IMR-90 (cell line): ENCODE measurements at regions not wholly inside any gene's neighbourhood (a gene's known extent, or its start where the extent isn't known, plus 50 kb on each side); places are given as distances from the start of the nearest gene placed in this dataset.

ENCODE experiments used
- CEBPB ChIP-seq: IDR thresholded peaks from 2 replicates; pipeline ENCODE4 v1.6.1; 2012; ENCODE audit warnings: low read depth, low read length, improper control_type of control experiment
- MAFK ChIP-seq: IDR thresholded peaks from 2 replicates; pipeline ENCODE4 v1.6.1; 2012; ENCODE audit warnings: low read depth, low read length, improper control_type of control experiment
- TF ChIP-seq, protein P1 (sequence below): conservative IDR thresholded peaks from 2 replicates; pipeline ENCODE4 v1.5.1; 2012; ENCODE audit warnings: mild to moderate bottlenecking, low read depth, low read length, improper control_type of control experiment
- TF ChIP-seq, protein P2 (sequence below): fragments of 150-350 bp; IDR thresholded peaks from 2 replicates; pipeline ENCODE4 v1.6.1; 2017; ENCODE audit warnings: mild to moderate bottlenecking, antibody characterized with exemption, low read length, low read depth

DNA sequence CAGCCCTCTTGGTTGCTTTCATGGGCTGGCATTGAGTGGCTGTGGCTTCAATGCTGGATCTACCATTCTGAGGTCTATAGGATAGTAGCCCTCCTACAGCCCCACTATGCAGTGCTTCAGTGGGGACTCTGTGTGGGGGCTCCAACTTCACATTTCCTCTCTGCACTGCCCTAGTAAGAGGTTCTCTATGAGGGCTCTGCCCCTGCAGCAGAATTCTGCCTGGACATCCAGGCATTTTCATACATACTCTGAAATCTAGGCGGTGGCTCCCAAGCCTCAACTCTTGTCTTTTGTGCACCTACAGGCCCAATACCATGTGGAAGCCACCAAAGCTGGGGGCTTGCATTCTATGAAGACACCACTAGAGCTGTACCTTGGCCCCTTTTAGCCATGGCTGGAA, 195.8 kb downstream of the IGSF11 start:
- TF ChIP-seq, protein P1, sequence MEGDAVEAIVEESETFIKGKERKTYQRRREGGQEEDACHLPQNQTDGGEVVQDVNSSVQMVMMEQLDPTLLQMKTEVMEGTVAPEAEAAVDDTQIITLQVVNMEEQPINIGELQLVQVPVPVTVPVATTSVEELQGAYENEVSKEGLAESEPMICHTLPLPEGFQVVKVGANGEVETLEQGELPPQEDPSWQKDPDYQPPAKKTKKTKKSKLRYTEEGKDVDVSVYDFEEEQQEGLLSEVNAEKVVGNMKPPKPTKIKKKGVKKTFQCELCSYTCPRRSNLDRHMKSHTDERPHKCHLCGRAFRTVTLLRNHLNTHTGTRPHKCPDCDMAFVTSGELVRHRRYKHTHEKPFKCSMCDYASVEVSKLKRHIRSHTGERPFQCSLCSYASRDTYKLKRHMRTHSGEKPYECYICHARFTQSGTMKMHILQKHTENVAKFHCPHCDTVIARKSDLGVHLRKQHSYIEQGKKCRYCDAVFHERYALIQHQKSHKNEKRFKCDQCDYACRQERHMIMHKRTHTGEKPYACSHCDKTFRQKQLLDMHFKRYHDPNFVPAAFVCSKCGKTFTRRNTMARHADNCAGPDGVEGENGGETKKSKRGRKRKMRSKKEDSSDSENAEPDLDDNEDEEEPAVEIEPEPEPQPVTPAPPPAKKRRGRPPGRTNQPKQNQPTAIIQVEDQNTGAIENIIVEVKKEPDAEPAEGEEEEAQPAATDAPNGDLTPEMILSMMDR = no peak
- TF ChIP-seq CEBPB (no peak), MAFK (no peak)
- TF ChIP-seq, protein P2, sequence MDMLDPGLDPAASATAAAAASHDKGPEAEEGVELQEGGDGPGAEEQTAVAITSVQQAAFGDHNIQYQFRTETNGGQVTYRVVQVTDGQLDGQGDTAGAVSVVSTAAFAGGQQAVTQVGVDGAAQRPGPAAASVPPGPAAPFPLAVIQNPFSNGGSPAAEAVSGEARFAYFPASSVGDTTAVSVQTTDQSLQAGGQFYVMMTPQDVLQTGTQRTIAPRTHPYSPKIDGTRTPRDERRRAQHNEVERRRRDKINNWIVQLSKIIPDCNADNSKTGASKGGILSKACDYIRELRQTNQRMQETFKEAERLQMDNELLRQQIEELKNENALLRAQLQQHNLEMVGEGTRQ = no peak
